Psoas muscle (tissue), 7 donors: ENCODE measurements at regions not wholly inside any gene's neighbourhood (a gene's known extent, or its start where the extent isn't known, plus 50 kb on each side); places are given as distances from the start of the nearest gene placed in this dataset.

Source experiments
- ATAC-seq, 4 donors: fragments of 200-7000 bp; cut with Tn5 transposase; one replicate each; pipeline ENCODE4 v1.9.1; 2020; ENCODE audit warnings: moderate library complexity in 3 of 4, mild to moderate bottlenecking in 2 of 4
- DNase-seq, 2 donors: peaks; one replicate each; pipeline ENCODE4 v3.0.0-alpha.2; 2020
- H3K27ac ChIP-seq: fragments of 200-600 bp; one replicate; pipeline ENCODE4 v1.8.0; 2022
- H3K27me3 ChIP-seq, 3 donors: fragments of 200-600 bp in 1 of 3; one replicate each; pipeline versions ENCODE4 v1.6.1 to v1.8.0; 2013 to 2022; ENCODE audit warnings: low read length in 2 of 3, mild to moderate bottlenecking in 2 of 3, moderate library complexity in 1 of 3; ENCODE audit not compliant: insufficient read depth in 3 of 3
- H3K36me3 ChIP-seq, 2 donors: fragments of 200-600 bp in 1 of 2; one replicate each; pipeline versions ENCODE4 v1.6.1 to v1.8.0; 2013 to 2022; ENCODE audit warnings: low read depth in 1 of 2, mild to moderate bottlenecking in 1 of 2, moderate library complexity in 1 of 2; ENCODE audit not compliant: insufficient read depth in 1 of 2
- H3K4me1 ChIP-seq: fragments of 200-600 bp; one replicate; pipeline ENCODE4 v1.8.0; 2022
- H3K4me3 ChIP-seq: fragments of 200-600 bp; one replicate; pipeline ENCODE4 v1.8.0; 2022; ENCODE audit warnings: mild to moderate bottlenecking
- H3K9me3 ChIP-seq: fragments of 200-600 bp; one replicate; pipeline ENCODE4 v1.8.0; 2022
- WGBS, 3 donors: extraction: QIAGEN DNeasy Blood & Tissue Kit; methylation state at CpG; one replicate each; pipeline versions ENCODE4 v1.1.6 to v1.1.7; 2013; 5-methylcytosine and 5-hydroxymethylcytosine counted together
- intact Hi-C, 2 donors: fragments of 100-400 bp; cut with DNase I; formaldehyde crosslinking; loops; one replicate each; pipeline versions ENCODE4 v1.11.0 to v1.14.2; 2022
- TF ChIP-seq, protein P1 (sequence below): fragments of 200-600 bp; IDR thresholded peaks from one replicate; pipeline ENCODE4 v1.8.0; 2022; ENCODE audit warnings: antibody characterized with exemption
- donor health status: healthy with polysubstance abuse.
- donor health status: DM: no; HTN: no; CAD: no; lungs with moderate emphysema.
- donor health status: Bipolar disorder and iron deficiency.
- donor health status: healthy.
- donor health status: DM: yes; HTN: yes; CAD: no.
- donor health status: DM: no; HTN: no; CAD: no.
- donor health status: DM: yes; HTN: yes; CAD: no.

DNA sequence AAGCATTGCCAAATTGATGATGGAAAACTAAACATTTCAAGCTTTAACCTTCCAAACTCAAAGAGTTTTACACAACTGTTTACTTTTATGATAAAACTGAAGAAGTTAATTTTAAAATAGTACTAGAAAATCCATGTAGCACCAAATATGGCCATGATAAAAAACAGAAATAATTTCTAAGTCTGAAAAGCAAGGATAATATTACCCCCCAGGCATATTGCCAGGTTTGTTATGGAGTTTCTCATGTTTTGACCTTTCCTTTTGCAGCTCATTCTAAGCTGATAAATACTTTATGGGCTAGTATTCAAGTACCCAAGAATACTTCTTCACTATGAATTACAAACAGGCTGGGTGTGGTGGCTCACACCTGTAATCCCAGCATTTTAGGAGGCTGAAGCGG, 209.9 kb upstream of the ZFP64 start:
- no peaks in the 10 kb centered on the region for H3K9me3 ChIP-seq
- no peak overlapping the region for H3K27ac ChIP-seq
- intact Hi-C loops = no loop called here
- ATAC-seq = no peak
- no peaks in the 10 kb centered on the region for H3K36me3 ChIP-seq
- no peaks in the 10 kb centered on the region for H3K27me3 ChIP-seq
- WGBS, 3 donors = 93 to 96% (median 93%) methylated on average over 1 of the region's 1 CpG
- no peak overlapping the region for H3K4me3 ChIP-seq
- DNase-seq = no peak
- TF ChIP-seq, protein P1, sequence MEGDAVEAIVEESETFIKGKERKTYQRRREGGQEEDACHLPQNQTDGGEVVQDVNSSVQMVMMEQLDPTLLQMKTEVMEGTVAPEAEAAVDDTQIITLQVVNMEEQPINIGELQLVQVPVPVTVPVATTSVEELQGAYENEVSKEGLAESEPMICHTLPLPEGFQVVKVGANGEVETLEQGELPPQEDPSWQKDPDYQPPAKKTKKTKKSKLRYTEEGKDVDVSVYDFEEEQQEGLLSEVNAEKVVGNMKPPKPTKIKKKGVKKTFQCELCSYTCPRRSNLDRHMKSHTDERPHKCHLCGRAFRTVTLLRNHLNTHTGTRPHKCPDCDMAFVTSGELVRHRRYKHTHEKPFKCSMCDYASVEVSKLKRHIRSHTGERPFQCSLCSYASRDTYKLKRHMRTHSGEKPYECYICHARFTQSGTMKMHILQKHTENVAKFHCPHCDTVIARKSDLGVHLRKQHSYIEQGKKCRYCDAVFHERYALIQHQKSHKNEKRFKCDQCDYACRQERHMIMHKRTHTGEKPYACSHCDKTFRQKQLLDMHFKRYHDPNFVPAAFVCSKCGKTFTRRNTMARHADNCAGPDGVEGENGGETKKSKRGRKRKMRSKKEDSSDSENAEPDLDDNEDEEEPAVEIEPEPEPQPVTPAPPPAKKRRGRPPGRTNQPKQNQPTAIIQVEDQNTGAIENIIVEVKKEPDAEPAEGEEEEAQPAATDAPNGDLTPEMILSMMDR = no peak
- H3K4me1 ChIP-seq = no peaks in the 10 kb centered on the region

DNA sequence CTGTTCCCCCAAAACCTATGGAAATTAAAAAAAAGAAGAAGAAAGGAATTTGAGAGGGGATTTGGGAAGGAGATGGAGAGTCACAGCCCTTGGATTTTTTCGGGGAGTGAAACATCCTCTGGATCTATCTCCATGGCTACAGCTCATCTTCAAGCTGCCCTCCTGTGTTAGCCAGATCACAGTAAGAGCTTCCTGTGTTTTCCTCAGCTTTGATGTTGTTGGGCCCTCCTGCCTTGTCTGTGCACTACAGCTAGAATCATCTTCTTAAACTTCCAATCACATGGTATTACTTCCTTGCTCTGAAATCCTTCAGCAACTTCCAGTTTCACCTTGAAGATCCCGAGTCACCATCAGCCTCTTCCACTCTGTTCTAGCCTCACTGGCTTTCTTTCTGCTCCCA, 207.8 kb upstream of the ZFP64 start:
- TF ChIP-seq, protein P1 = no peak
- no peak for DNase-seq
- Histone ChIP-seq H3K27me3 (no peaks in the 10 kb centered on the region), H3K4me1 (no peaks in the 10 kb centered on the region), H3K27ac (no peak overlapping the region), H3K4me3 (no peak overlapping the region), H3K36me3 (no peaks in the 10 kb centered on the region), H3K9me3 (no peaks in the 10 kb centered on the region)
- 63 to 76% (median 67%) methylated on average over 2 of the region's 2 CpGs for WGBS, 3 donors
- intact Hi-C loops = no loop called here
- no peak for ATAC-seq

DNA sequence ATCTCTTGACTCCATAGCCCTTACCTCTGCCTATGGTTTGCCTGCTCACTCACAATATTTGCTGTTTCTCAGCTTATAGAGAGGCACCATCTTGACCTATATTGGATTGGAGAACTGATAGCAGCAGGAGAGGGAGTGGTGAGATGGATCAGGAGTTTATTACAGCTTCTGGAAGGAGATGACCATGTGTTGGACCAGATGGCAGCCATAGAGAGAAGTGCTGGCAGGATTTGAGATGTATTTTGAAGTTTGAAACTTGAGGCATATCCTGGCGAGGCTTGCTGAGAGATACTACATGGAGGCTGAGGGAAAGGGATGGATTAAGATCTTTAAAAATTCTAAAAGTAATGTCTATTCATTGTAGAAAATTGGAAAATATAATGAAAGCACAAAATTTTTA, 198.0 kb upstream of the ZFP64 start:
- no peaks in the 10 kb centered on the region for H3K27me3 ChIP-seq
- H3K36me3 ChIP-seq = no peaks in the 10 kb centered on the region
- intact Hi-C loops = no loop called here
- no peaks in the 10 kb centered on the region for H3K4me1 ChIP-seq
- no peak overlapping the region for H3K27ac ChIP-seq
- 83 to 96% (median 84%) methylated on average over 1 of the region's 1 CpG for WGBS, 3 donors
- no peak for DNase-seq
- no peak overlapping the region for H3K4me3 ChIP-seq
- ATAC-seq = no peak
- no peaks in the 10 kb centered on the region for H3K9me3 ChIP-seq
- TF ChIP-seq, protein P1 = no peak

DNA sequence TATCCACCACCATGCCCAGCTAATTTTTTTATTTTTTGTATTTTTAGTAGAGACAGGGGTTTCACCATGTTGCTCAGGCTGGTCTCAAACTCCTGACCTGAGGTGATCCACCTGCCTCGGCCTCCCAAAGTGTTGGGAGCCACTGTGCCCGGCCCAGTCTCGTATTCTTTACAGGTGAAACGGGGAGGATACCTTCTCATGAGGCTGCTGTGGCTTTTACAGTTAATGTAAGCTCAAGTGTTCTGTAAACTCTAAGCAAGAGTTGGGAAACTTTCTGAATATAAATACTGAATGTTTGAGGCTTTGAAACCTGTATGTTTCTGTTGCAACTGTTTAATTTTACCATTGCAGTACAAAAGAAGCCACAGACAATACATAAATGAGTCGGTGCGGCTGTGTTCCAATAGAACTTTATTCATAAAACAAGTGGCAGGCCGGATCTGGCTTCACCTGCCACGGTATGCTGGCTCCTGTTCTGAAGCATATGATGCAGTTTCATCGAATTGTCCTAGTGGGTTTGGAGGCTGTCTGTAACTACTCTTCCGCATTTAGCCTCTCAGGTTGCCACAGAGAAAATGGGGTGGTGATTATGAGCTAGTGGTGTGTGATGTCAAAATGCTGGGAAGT, 192.5 kb upstream of the ZFP64 start:
- Histone ChIP-seq H3K9me3 (peaks cover 2% of the 10 kb centered on the region), H3K27me3 (no peaks in the 10 kb centered on the region), H3K4me1 (no peaks in the 10 kb centered on the region), H3K27ac (no peak overlapping the region), H3K36me3 (no peaks in the 10 kb centered on the region), H3K4me3 (no peak overlapping the region)
- 79 to 90% (median 83%) methylated on average over 10 of the region's 10 CpGs for WGBS, 3 donors
- intact Hi-C loops = no loop called here
- TF ChIP-seq, protein P1 = no peak
- DNase-seq (no peak), ATAC-seq (no peak)

DNA sequence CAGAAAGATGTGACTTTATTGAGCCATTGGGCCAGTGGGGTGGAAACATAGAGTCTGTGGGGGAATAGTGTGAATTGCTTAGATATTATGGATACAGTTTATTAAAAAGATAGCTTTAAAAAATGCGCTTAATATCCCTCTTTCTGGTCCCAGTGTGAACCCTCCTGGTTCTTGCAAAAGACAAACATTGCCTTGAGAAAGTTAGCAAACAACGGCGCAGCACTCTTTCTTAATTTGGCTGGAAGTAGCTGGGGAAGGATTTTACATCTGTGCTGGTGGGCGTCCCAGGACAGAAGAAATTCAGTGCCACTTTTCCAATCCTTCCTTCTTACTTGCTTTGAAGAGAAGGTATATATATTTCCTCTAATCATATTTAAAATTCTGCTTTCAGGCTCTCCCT, 191.4 kb upstream of the ZFP64 start:
- ATAC-seq (no peak), DNase-seq (no peak)
- peaks cover 2% of the 10 kb centered on the region for H3K9me3 ChIP-seq
- H3K4me1 ChIP-seq = no peaks in the 10 kb centered on the region
- TF ChIP-seq, protein P1 = no peak
- no peak overlapping the region for H3K4me3 ChIP-seq
- H3K27me3 ChIP-seq = peaks cover 0 to 2% (median 0%) of the 10 kb centered on the region in 3 donors
- intact Hi-C loops = no loop called here
- no peak overlapping the region for H3K27ac ChIP-seq
- WGBS, 3 donors = 81 to 88% (median 86%) methylated on average over 4 of the region's 4 CpGs
- no peaks in the 10 kb centered on the region for H3K36me3 ChIP-seq
